B cell (primary cell): ENCODE measurements at regions not wholly inside any gene's neighbourhood (a gene's known extent, or its start where the extent isn't known, plus 50 kb on each side); places are given as distances from the start of the nearest gene placed in this dataset.

Experiments
- EZH2 ChIP-seq: IDR thresholded peaks from 2 replicates; pipeline ENCODE4 v1.6.1; 2012; ENCODE audit warnings: borderline replicate concordance, low read depth, mild to moderate bottlenecking, moderate library complexity, low read length; ENCODE audit not compliant: insufficient read depth, poor library complexity, severe bottlenecking
- TF ChIP-seq, protein P1 (sequence below): fragments of 200-600 bp; IDR thresholded peaks from one replicate; pipeline ENCODE4 v1.8.0; 2022; ENCODE audit warnings: antibody characterized with exemption, mild to moderate bottlenecking

DNA sequence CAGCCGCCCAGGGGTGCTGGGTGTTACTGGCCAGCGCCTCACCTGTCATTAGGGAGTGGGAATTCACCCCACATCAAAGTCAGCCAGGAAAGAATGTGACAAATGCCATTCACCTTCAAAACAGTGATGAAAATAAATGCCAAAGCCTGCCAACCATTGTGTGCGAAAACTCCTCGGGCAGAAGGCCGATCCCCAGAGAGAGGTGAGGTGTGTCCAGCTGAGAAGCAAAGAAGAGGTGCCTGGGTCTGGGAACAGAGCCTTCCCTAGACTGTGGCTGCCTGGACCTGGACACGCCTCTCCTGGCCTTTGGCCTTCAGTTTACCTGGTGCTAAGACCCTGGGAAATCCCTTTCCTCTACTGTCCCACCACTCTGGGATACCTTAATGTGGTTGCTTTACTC, 142.7 kb downstream of the CYP26B1 start:
- no peak for TF ChIP-seq EZH2
- TF ChIP-seq, protein P1, sequence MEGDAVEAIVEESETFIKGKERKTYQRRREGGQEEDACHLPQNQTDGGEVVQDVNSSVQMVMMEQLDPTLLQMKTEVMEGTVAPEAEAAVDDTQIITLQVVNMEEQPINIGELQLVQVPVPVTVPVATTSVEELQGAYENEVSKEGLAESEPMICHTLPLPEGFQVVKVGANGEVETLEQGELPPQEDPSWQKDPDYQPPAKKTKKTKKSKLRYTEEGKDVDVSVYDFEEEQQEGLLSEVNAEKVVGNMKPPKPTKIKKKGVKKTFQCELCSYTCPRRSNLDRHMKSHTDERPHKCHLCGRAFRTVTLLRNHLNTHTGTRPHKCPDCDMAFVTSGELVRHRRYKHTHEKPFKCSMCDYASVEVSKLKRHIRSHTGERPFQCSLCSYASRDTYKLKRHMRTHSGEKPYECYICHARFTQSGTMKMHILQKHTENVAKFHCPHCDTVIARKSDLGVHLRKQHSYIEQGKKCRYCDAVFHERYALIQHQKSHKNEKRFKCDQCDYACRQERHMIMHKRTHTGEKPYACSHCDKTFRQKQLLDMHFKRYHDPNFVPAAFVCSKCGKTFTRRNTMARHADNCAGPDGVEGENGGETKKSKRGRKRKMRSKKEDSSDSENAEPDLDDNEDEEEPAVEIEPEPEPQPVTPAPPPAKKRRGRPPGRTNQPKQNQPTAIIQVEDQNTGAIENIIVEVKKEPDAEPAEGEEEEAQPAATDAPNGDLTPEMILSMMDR = no peak
